ENCODE measurements at regions not wholly inside any gene's neighbourhood (a gene's known extent, or its start where the extent isn't known, plus 50 kb on each side); places are given as distances from the start of the nearest gene placed in this dataset.

DNA sequence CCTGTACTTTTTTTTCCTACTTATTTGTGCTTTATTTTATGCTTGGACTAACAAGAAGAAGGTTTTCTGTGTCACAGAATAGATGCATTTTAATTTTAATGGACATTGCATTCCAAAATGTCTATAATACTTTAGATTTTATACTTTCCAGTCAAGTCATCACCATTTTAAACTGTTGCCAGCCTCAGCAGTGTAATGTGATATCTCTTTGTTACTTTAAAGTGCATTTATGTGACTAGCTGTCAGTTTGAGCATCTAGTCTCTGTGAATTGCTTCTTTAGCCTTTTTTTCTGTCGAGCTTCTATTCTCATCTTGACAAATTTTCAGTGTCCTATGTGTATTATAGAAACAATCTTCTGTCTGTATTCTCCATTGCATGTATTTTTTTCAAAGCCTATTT lies 511.4 kb upstream of the CBLB start:
- no peak overlapping the region for H3K4me3 ChIP-seq
- TF ChIP-seq, protein P1, sequence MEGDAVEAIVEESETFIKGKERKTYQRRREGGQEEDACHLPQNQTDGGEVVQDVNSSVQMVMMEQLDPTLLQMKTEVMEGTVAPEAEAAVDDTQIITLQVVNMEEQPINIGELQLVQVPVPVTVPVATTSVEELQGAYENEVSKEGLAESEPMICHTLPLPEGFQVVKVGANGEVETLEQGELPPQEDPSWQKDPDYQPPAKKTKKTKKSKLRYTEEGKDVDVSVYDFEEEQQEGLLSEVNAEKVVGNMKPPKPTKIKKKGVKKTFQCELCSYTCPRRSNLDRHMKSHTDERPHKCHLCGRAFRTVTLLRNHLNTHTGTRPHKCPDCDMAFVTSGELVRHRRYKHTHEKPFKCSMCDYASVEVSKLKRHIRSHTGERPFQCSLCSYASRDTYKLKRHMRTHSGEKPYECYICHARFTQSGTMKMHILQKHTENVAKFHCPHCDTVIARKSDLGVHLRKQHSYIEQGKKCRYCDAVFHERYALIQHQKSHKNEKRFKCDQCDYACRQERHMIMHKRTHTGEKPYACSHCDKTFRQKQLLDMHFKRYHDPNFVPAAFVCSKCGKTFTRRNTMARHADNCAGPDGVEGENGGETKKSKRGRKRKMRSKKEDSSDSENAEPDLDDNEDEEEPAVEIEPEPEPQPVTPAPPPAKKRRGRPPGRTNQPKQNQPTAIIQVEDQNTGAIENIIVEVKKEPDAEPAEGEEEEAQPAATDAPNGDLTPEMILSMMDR (IDR thresholded peaks at IDR 0.05), result no peak
- H3K27ac ChIP-seq, result no peak overlapping the region
- DNase-seq (ENCODE audit: low spot score), result no peak

DNA sequence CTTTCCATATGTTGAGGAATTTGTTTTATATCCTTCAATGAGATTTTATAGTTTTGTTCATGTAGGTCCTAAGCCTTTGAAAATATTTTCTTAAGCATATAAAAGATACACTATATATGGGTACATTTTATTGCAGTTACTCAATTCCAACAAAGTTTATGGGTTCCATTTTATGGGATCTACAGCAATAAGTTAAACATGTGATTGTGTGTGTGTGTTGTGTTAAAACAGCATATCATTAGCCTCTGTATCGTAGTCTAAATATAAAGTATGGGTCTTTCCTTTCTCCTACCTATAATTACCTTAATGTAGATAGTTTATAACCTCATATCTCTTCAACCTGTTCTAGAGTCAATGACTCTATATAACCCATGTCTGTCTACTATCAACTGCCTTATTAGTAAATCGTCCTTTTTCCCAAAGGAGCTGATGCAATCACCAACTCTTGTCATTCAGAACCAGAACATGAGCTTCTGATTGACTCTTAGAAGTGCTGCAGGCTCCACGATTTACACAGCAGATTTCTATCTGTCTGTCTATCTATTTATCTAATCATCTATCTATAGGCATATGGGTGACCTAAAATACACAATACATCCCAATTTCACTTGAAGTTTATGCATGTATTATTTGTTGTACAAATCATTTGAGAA lies 512.6 kb upstream of the CBLB start:
- Histone ChIP-seq H3K27ac (no peak overlapping the region), H3K4me3 (no peak overlapping the region)
- DNase-seq (ENCODE audit: low spot score), result no peak
- TF ChIP-seq, protein P1 (IDR thresholded peaks at IDR 0.05), result no peak

DNA sequence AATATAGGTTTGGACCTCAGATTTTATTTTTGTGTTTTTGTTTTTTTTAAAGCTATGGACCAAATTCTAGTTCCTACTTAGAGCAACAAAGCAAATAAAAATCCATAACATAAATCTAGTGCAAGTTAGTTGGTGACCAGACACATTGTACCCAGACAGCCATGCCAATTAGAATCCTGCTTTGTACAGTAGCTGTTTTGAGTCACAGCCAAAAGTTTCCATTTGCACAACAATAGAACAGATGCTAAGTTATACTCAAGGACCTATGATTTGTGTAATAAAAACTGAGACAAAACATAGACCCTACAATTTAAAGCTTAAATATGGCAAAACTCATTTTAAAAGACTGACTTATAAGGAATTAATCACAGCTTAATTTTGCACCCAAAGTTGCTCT lies 513.1 kb upstream of the CBLB start:
- no peak overlapping the region for H3K27ac ChIP-seq
- H3K4me3 ChIP-seq, result no peak overlapping the region
- TF ChIP-seq, protein P1 (IDR thresholded peaks at IDR 0.05), result no peak
- DNase-seq (ENCODE audit: low spot score), result no peak

DNA sequence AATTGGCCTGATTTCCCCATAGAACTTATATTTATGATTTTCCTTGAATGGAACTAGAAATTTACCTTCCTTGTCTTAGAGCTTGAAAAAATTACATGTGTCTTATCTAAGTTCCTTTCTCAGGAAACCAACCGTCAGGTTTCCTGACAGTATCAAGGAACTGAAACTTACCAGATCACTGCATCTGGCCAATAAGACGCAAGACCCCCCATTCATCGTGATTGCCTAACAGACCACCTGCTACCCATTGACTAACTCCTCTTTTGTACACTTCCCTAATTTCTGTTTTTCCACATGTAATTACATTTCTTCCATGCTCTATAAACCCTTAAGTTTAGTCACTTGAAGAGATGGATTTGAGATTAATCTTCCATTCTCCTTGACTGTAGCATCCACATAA lies 517.2 kb upstream of the CBLB start:
- TF ChIP-seq, protein P1 (IDR thresholded peaks at IDR 0.05), result no peak
- H3K27ac ChIP-seq, result no peak overlapping the region
- DNase-seq (ENCODE audit: low spot score), result no peak
- no peak overlapping the region for H3K4me3 ChIP-seq

DNA sequence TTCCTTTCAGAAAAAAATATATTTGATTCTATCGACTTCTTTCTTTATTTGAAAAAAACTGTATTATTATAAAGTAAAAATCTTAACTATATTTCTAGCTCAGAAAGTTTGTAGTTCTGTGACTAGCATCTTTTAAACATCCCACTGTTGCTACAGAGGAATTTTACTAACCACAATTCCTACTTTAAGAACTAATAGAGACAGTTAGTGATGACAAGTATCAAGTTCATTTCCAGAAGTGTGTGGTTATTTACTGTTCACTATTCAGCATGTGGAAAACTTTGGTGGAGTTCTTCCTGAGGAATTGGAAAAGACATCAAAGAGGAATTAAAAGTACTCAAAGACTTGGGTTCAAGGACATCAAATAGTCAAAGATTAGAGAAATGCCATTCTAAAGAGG lies 524.1 kb upstream of the CBLB start:
- TF ChIP-seq, protein P1 (IDR thresholded peaks at IDR 0.05), result no peak
- H3K27ac ChIP-seq, result no peak overlapping the region
- no peak overlapping the region for H3K4me3 ChIP-seq
- no peak for DNase-seq (ENCODE audit: low spot score)

DNA sequence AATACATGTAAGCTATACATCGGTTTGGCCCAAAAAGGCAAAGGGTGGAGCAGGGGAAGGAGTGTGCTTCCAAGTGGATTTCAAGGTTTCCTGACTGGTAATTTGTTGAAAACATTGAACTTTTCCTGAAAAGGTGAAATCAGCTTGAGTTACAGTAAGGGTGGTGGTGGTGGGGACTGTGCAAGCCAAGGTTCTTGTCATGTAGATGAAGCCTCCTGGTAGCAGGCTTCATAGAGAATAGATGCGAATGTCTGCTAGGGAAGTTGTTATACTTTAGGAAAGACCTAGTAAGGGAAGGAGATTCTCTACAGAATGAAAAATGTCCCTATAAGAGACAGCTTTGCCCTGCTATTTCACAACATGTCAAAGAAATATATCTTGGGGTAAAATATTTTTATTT lies 528.2 kb upstream of the CBLB start:
- DNase-seq (ENCODE audit: low spot score), result no peak
- Histone ChIP-seq H3K4me3 (no peak overlapping the region), H3K27ac (no peak overlapping the region)
- TF ChIP-seq, protein P1 (IDR thresholded peaks at IDR 0.05), result no peak

DNA sequence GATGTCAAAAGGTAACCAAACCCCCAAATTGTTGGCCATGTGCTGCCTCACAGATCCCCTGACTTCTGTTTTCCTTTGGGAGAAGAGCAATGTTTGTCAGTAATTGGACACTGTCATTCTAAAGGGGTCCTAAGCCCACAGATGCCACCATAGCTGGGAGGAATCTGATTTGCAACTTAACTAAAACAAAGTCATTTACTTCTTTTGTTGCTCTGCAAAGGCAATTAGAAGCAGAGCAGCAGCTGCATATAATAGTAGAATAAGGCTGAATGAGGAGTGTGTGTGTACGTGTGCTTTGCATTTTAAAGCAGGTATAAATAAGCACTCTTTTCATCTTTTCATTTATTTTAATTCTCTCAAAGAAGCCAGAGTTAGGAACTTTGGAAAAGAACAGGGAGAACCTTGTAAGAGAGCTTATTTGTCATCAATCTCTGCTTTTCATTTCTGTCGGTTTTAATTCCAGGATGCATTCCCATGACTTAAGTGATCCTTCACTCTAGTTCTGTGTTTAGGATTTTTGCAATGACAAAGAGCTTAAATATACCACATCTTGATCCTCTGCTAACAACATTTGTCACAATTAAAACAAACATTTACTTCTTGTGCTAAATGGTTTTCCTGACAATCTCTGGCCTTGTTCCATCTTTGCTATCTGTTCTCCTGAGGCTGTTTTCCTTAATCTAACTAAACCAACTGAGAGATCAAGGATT lies 530.2 kb upstream of the CBLB start:
- TF ChIP-seq, protein P1 (IDR thresholded peaks at IDR 0.05), result no peak
- Histone ChIP-seq H3K4me3 (no peak overlapping the region), H3K27ac (no peak overlapping the region)
- no peak for DNase-seq (ENCODE audit: low spot score)
